ENCODE measurements at regions not wholly inside any gene's neighbourhood (a gene's known extent, or its start where the extent isn't known, plus 50 kb on each side); places are given as distances from the start of the nearest gene placed in this dataset.

GRCh38 chr13:111961651-111962192 lies 105.2 kb upstream of the SOX1 start:
- Mint-ChIP-seq H3K27me3 (no peaks in the 10 kb centered on the region), H3K4me1 (no peaks in the 10 kb centered on the region), H3K36me3 (no peaks in the 10 kb centered on the region), H3K27ac (no peak overlapping the region), H3K4me3 (no peak overlapping the region), H3K9me3 (peaks cover 0 to 2% (median 0%) of the 10 kb centered on the region in 11 donors)
- ATAC-seq: no peak
- no peak for DNase-seq
- H3K36me3 ChIP-seq (ENCODE audit: control insufficient read depth in 2 of 3, insufficient read depth in 3 of 3, low read length in 3 of 3): no peaks in the 10 kb centered on the region
- no peak overlapping the region for H3K27ac ChIP-seq (ENCODE audit: low read depth, low read length)
- no peaks in the 10 kb centered on the region for H3K27me3 ChIP-seq (ENCODE audit: control insufficient read depth in 2 of 2, insufficient read depth in 2 of 2, low read length in 2 of 2)
- no peaks in the 10 kb centered on the region for H3K4me1 ChIP-seq (ENCODE audit: control insufficient read depth in 2 of 2, insufficient read depth in 2 of 2, low read length in 2 of 2)
- POLR2A ChIA-PET: no interaction called here
- no peak overlapping the region for H3K4me3 ChIP-seq (ENCODE audit: low read length)
- CTCF ChIA-PET: no interaction called here
- intact Hi-C loops (cut with micrococcal nuclease): no loop called here
- no peaks in the 10 kb centered on the region for H3K9me3 ChIP-seq (ENCODE audit: control insufficient read depth in 2 of 3, low read length in 3 of 3)

- H3K27ac ChIP-seq (ENCODE audit: low read depth, low read length): no peak overlapping the region
- no peak overlapping the region for H3K4me3 ChIP-seq (ENCODE audit: low read length)
- no peak for ATAC-seq
- no peaks in the 10 kb centered on the region for H3K4me1 Mint-ChIP-seq
- H3K27me3 ChIP-seq (ENCODE audit: control insufficient read depth in 2 of 2, insufficient read depth in 2 of 2, low read length in 2 of 2): no peaks in the 10 kb centered on the region
- ChIA-PET CTCF (no interaction called here), POLR2A (no interaction called here)
- H3K9me3 Mint-ChIP-seq: peaks cover 0 to 2% (median 0%) of the 10 kb centered on the region in 11 donors
- H3K4me1 ChIP-seq (ENCODE audit: control insufficient read depth in 2 of 2, insufficient read depth in 2 of 2, low read length in 2 of 2): no peaks in the 10 kb centered on the region
- H3K4me3 Mint-ChIP-seq: no peak overlapping the region
- DNase-seq: no peak
- peaks cover 0 to 4% (median 0%) of the 10 kb centered on the region in 5 donors for H3K27me3 Mint-ChIP-seq
- intact Hi-C loops (cut with micrococcal nuclease): no loop called here
- H3K9me3 ChIP-seq (ENCODE audit: control insufficient read depth in 2 of 3, low read length in 3 of 3): no peaks in the 10 kb centered on the region
- no peaks in the 10 kb centered on the region for H3K36me3 Mint-ChIP-seq
- no peak overlapping the region for H3K27ac Mint-ChIP-seq
- H3K36me3 ChIP-seq (ENCODE audit: control insufficient read depth in 2 of 3, insufficient read depth in 3 of 3, low read length in 3 of 3): no peaks in the 10 kb centered on the region
These were observed 104.5 kb upstream of the SOX1 start for GRCh38 chr13:111962431-111962891.

GRCh38 chr13:111963031-111963430 lies 103.9 kb upstream of the SOX1 start:
- intact Hi-C loops (cut with micrococcal nuclease): no loop called here
- no peak overlapping the region for H3K27ac Mint-ChIP-seq
- CTCF ChIA-PET: no interaction called here
- no peak overlapping the region for H3K4me3 Mint-ChIP-seq
- H3K27me3 ChIP-seq (ENCODE audit: control insufficient read depth in 2 of 2, insufficient read depth in 2 of 2, low read length in 2 of 2): no peaks in the 10 kb centered on the region
- no peaks in the 10 kb centered on the region for H3K36me3 Mint-ChIP-seq
- ATAC-seq (no peak), DNase-seq (no peak)
- H3K9me3 Mint-ChIP-seq: peaks cover 0 to 3% (median 0%) of the 10 kb centered on the region in 11 donors
- no peak overlapping the region for H3K27ac ChIP-seq (ENCODE audit: low read depth, low read length)
- H3K4me1 Mint-ChIP-seq: no peaks in the 10 kb centered on the region
- H3K27me3 Mint-ChIP-seq: peaks cover 0 to 8% (median 0%) of the 10 kb centered on the region in 5 donors
- no peaks in the 10 kb centered on the region for H3K36me3 ChIP-seq (ENCODE audit: control insufficient read depth in 2 of 3, insufficient read depth in 3 of 3, low read length in 3 of 3)
- H3K4me3 ChIP-seq (ENCODE audit: low read length): no peak overlapping the region
- H3K4me1 ChIP-seq (ENCODE audit: control insufficient read depth in 2 of 2, insufficient read depth in 2 of 2, low read length in 2 of 2): no peaks in the 10 kb centered on the region
- POLR2A ChIA-PET: no interaction called here
- H3K9me3 ChIP-seq (ENCODE audit: control insufficient read depth in 2 of 3, low read length in 3 of 3): no peaks in the 10 kb centered on the region

GRCh38 chr13:111964411-111965035 lies 102.4 kb upstream of the SOX1 start:
- Mint-ChIP-seq H3K36me3 (no peaks in the 10 kb centered on the region), H3K27me3 (peaks cover 0 to 20% (median 0%) of the 10 kb centered on the region in 5 donors), H3K4me1 (no peaks in the 10 kb centered on the region), H3K4me3 (no peak overlapping the region), H3K9me3 (peaks cover 0 to 4% (median 0%) of the 10 kb centered on the region in 11 donors), H3K27ac (no peak overlapping the region)
- H3K27ac ChIP-seq (ENCODE audit: low read depth, low read length): no peak overlapping the region
- H3K27me3 ChIP-seq (ENCODE audit: control insufficient read depth in 2 of 2, insufficient read depth in 2 of 2, low read length in 2 of 2): no peaks in the 10 kb centered on the region
- intact Hi-C loops (cut with micrococcal nuclease): no loop called here
- ChIA-PET POLR2A (no interaction called here), CTCF (interaction anchor here (0.6 kb wide), 1 partner anchor 265 kb away, joined by 3 read pairs; no protein-coding TSS in a partner anchor)
- no peaks in the 10 kb centered on the region for H3K4me1 ChIP-seq (ENCODE audit: control insufficient read depth in 2 of 2, insufficient read depth in 2 of 2, low read length in 2 of 2)
- no peak for DNase-seq
- H3K9me3 ChIP-seq (ENCODE audit: control insufficient read depth in 2 of 3, low read length in 3 of 3): no peaks in the 10 kb centered on the region
- no peak for ATAC-seq
- no peak overlapping the region for H3K4me3 ChIP-seq (ENCODE audit: low read length)
- H3K36me3 ChIP-seq (ENCODE audit: control insufficient read depth in 2 of 3, insufficient read depth in 3 of 3, low read length in 3 of 3): no peaks in the 10 kb centered on the region

- H3K36me3 Mint-ChIP-seq: no peaks in the 10 kb centered on the region
- H3K36me3 ChIP-seq (ENCODE audit: control insufficient read depth in 2 of 3, insufficient read depth in 3 of 3, low read length in 3 of 3): no peaks in the 10 kb centered on the region
- no peak overlapping the region for H3K27ac ChIP-seq (ENCODE audit: low read depth, low read length)
- H3K4me3 ChIP-seq (ENCODE audit: low read length): no peak overlapping the region
- ChIA-PET POLR2A (no interaction called here), CTCF (no interaction called here)
- H3K4me1 ChIP-seq (ENCODE audit: control insufficient read depth in 2 of 2, insufficient read depth in 2 of 2, low read length in 2 of 2): no peaks in the 10 kb centered on the region
- no peak for ATAC-seq
- H3K4me3 Mint-ChIP-seq: no peak overlapping the region
- H3K9me3 Mint-ChIP-seq: peaks cover 0 to 4% (median 0%) of the 10 kb centered on the region in 11 donors
- H3K4me1 Mint-ChIP-seq: no peaks in the 10 kb centered on the region
- H3K27me3 Mint-ChIP-seq: peaks cover 0 to 32% (median 4%) of the 10 kb centered on the region in 5 donors
- no peak overlapping the region for H3K27ac Mint-ChIP-seq
- H3K27me3 ChIP-seq (ENCODE audit: control insufficient read depth in 2 of 2, insufficient read depth in 2 of 2, low read length in 2 of 2): no peaks in the 10 kb centered on the region
- intact Hi-C loops (cut with micrococcal nuclease): no loop called here
- H3K9me3 ChIP-seq (ENCODE audit: control insufficient read depth in 2 of 3, low read length in 3 of 3): no peaks in the 10 kb centered on the region
- no peak for DNase-seq
These were observed 101.3 kb upstream of the SOX1 start for GRCh38 chr13:111965466-111966214.

- intact Hi-C loops (cut with micrococcal nuclease): no loop called here
- peaks cover 0 to 45% (median 16%) of the 10 kb centered on the region in 5 donors for H3K27me3 Mint-ChIP-seq
- no peak overlapping the region for H3K27ac Mint-ChIP-seq
- Histone ChIP-seq H3K9me3 (ENCODE audit: control insufficient read depth in 2 of 3, low read length in 3 of 3) (no peaks in the 10 kb centered on the region), H3K4me1 (ENCODE audit: control insufficient read depth in 2 of 2, insufficient read depth in 2 of 2, low read length in 2 of 2) (no peaks in the 10 kb centered on the region), H3K4me3 (ENCODE audit: low read length) (no peak overlapping the region), H3K27ac (ENCODE audit: low read depth, low read length) (no peak overlapping the region), H3K36me3 (ENCODE audit: control insufficient read depth in 2 of 3, insufficient read depth in 3 of 3, low read length in 3 of 3) (no peaks in the 10 kb centered on the region), H3K27me3 (ENCODE audit: control insufficient read depth in 2 of 2, insufficient read depth in 2 of 2, low read length in 2 of 2) (no peaks in the 10 kb centered on the region)
- no peak overlapping the region for H3K4me3 Mint-ChIP-seq
- ATAC-seq (no peak), DNase-seq (no peak)
- peaks cover 0 to 4% (median 0%) of the 10 kb centered on the region in 11 donors for H3K9me3 Mint-ChIP-seq
- CTCF ChIA-PET: no interaction called here
- POLR2A ChIA-PET: no interaction called here
- H3K36me3 Mint-ChIP-seq: no peaks in the 10 kb centered on the region
- H3K4me1 Mint-ChIP-seq: no peaks in the 10 kb centered on the region
These were observed 100.0 kb upstream of the SOX1 start for GRCh38 chr13:111966933-111967332.

Measured in naive thymus-derived CD4-positive, alpha-beta T cell (primary cell).